HEK293T (cell line): ENCODE measurements at regions not wholly inside any gene's neighbourhood (a gene's known extent, or its start where the extent isn't known, plus 50 kb on each side); places are given as distances from the start of the nearest gene placed in this dataset.

Experiments
- CTCF ChIA-PET: fragments of 350-600 bp; formaldehyde crosslinking; extraction: SDS; loops from one replicate; lab custom pipeline; 2021; ENCODE audit warnings: antibody characterized with exemption, inconsistent platforms; lab: Yijun Ruan, JAX
- POLR2A ChIA-PET: fragments of 350-600 bp; formaldehyde crosslinking; extraction: SDS; loops from one replicate; lab custom pipeline; 2020; ENCODE audit warnings: antibody characterized with exemption, inconsistent platforms; lab: Yijun Ruan, JAX
- DNase-seq: peaks from one replicate; pipeline ENCODE4 v3.0.0; 2012; ENCODE audit warnings: mixed read lengths; ENCODE audit errors: extremely low spot score
- ARNT ChIP-seq: fragments of 450-650 bp; IDR thresholded peaks from 2 replicates; pipeline ENCODE4 v1.6.1; 2017; ENCODE audit warnings: mild to moderate bottlenecking
- BHLHE40 ChIP-seq: fragments of 450-650 bp; IDR thresholded peaks from 2 replicates; pipeline ENCODE4 v1.6.1; 2016; ENCODE audit warnings: mild to moderate bottlenecking, moderate library complexity, borderline replicate concordance
- CTBP1 ChIP-seq: fragments of 450-650 bp; IDR thresholded peaks from 2 replicates; pipeline ENCODE4 v1.6.1; 2016; ENCODE audit warnings: borderline replicate concordance
- ELF4 ChIP-seq: fragments of 450-650 bp; IDR thresholded peaks from 2 replicates; pipeline ENCODE4 v1.6.1; 2017; ENCODE audit warnings: antibody characterized with exemption
- FOXA1 ChIP-seq: fragments of 450-650 bp; IDR thresholded peaks from 2 replicates; pipeline ENCODE4 v1.6.1; 2016; ENCODE audit warnings: mild to moderate bottlenecking
- FOXK2 ChIP-seq: fragments of 450-650 bp; IDR thresholded peaks from 2 replicates; pipeline ENCODE4 v1.6.1; 2016; ENCODE audit warnings: mild to moderate bottlenecking
- FOXM1 ChIP-seq: fragments of 450-650 bp; IDR thresholded peaks from 2 replicates; pipeline ENCODE4 v1.6.1; 2017; ENCODE audit warnings: mild to moderate bottlenecking, borderline replicate concordance
- HDGF ChIP-seq: fragments of 450-650 bp; IDR thresholded peaks from 2 replicates; pipeline ENCODE4 v1.6.1; 2017; ENCODE audit warnings: antibody characterized with exemption, borderline replicate concordance
- L3MBTL2 ChIP-seq: fragments of 450-650 bp; conservative IDR thresholded peaks from 2 replicates; pipeline ENCODE4 v1.6.1; 2016; ENCODE audit warnings: mild to moderate bottlenecking
- LEF1 ChIP-seq: fragments of 450-650 bp; IDR thresholded peaks from 2 replicates; pipeline ENCODE4 v1.6.1; 2017; ENCODE audit warnings: mild to moderate bottlenecking, borderline replicate concordance
- NFRKB ChIP-seq: fragments of 450-650 bp; IDR thresholded peaks from 2 replicates; pipeline ENCODE4 v1.6.1; 2016; ENCODE audit warnings: mild to moderate bottlenecking, moderate library complexity
- SP1 ChIP-seq: fragments of 450-650 bp; IDR thresholded peaks from 2 replicates; pipeline ENCODE4 v1.6.1; 2017
- SUZ12 ChIP-seq: fragments of 450-650 bp; IDR thresholded peaks from 2 replicates; pipeline ENCODE4 v1.6.1; 2016; ENCODE audit warnings: mild to moderate bottlenecking
- TARDBP ChIP-seq: fragments of 450-650 bp; IDR thresholded peaks from 2 replicates; pipeline ENCODE4 v1.6.1; 2016
- ZNF384 ChIP-seq: fragments of 450-650 bp; IDR thresholded peaks from 2 replicates; pipeline ENCODE4 v1.6.1; 2016
- TF ChIP-seq, protein P1 (sequence below): fragments of 450-650 bp; IDR thresholded peaks from 2 replicates; pipeline ENCODE4 v1.6.1; 2016

DNA sequence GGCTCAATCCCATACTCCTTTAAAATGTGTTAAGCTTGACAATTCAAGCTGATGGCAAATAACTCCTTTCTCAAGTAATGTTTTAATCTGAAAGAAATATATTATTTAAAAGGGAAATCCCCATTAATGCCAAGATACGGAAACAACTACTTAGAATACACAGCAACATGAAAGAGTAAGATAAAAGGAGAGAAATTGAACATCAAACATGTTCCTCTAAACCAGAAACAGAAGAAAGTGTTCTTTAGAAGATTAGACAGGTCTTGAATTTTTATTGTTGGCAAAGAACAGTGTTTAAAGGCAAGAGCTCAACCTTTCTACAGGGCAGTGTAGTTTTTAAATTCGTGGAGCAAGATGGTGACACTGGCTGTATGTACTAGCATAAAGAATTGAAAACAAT, 105.8 kb upstream of the NRIP1 start:
- CTCF ChIA-PET, result no interaction called here
- DNase-seq, result no peak

DNA sequence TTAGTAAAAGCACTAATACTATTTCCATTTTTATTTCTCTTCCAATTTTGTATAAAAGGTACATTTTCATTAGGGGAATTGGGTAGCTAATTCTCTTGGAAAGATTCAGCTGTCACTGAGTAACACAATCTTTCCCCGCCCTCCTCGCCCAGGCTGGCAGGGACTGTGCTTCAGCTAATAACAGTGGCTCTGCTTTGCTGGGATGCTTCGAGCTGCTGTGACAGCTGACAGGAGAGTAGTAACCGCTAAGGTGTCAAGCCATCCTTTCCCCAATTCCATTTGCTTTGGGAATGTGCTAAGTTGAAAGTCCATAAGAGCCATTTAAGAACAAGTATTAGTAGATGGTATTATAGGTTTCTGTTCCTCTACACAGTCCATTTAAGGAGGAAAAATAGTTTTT, 106.7 kb upstream of the NRIP1 start:
- no peak for DNase-seq
- POLR2A ChIA-PET, result no interaction called here
- TF ChIP-seq CTBP1 (no peak), BHLHE40 (no peak), LEF1 (no peak), TARDBP (no peak), ZNF384 (no peak), NFRKB (no peak), ELF4 (no peak), ARNT (no peak), SUZ12 (no peak), FOXK2 (no peak), FOXM1 (no peak), HDGF (no peak), SP1 (no peak), FOXA1 (no peak), L3MBTL2 (no peak)
- TF ChIP-seq, protein P1, sequence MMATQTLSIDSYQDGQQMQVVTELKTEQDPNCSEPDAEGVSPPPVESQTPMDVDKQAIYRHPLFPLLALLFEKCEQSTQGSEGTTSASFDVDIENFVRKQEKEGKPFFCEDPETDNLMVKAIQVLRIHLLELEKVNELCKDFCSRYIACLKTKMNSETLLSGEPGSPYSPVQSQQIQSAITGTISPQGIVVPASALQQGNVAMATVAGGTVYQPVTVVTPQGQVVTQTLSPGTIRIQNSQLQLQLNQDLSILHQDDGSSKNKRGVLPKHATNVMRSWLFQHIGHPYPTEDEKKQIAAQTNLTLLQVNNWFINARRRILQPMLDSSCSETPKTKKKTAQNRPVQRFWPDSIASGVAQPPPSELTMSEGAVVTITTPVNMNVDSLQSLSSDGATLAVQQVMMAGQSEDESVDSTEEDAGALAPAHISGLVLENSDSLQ, result no peak
- CTCF ChIA-PET, result no interaction called here

More for the DNA sequence above, 105.8 kb upstream of the NRIP1 start:
- POLR2A ChIA-PET, result no interaction called here
- TF ChIP-seq L3MBTL2 (no peak), TARDBP (no peak), SUZ12 (no peak), HDGF (no peak), SP1 (no peak), ARNT (no peak), CTBP1 (no peak), ELF4 (no peak), FOXM1 (no peak)
- TF ChIP-seq, protein P1, result no peak

DNA sequence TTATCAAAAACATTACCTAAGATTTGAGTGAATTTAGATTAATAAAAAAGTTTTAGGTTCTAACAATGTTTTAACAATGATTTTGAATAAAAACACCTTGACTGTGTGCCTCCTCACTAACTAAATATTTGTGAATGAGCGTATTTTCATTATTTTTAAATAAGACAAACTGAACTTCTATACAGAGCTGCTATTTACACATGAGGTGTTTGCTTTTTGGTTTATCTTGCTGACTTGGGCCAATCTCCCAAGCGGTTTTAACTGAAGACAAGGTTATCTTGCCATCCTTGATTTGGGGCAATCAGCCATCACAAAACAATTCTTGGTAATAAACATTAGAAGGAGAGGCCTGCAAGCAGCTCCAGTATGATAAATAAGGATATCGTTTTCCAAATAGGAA, 108.2 kb upstream of the NRIP1 start:
- CTCF ChIA-PET, result no interaction called here
- POLR2A ChIA-PET, result no interaction called here
- TF ChIP-seq FOXK2, result no peak
- no peak for TF ChIP-seq CTBP1
- no peak for TF ChIP-seq HDGF
- TF ChIP-seq NFRKB, result no peak
- TF ChIP-seq, protein P1, result no peak
- TF ChIP-seq FOXM1, result no peak
- no peak for TF ChIP-seq ELF4
- TF ChIP-seq LEF1, result no peak
- TF ChIP-seq FOXA1, result no peak
- TF ChIP-seq SP1, result no peak
- no peak for TF ChIP-seq ZNF384
- TF ChIP-seq BHLHE40, result no peak
- DNase-seq, result no peak

DNA sequence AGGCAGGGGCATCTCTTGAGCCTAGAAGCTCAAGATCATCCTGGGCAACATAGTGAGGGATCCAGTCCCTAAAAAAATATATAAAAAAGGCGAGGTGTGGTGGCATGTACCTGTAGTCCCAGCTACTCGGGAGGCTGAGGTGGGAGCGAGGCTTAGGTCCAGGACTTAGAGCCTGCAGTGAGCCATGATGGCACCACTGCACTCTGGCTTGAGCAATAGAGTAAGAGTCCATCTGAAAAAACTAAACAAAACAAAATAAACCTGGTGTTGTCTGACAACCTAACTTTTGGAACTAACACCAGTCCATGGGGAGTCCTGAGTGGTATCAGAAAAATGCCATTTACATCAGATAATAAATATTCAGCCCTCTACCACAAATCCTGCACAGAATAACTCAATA, 110.1 kb upstream of the NRIP1 start:
- ChIA-PET POLR2A (no interaction called here), CTCF (no interaction called here)
- no peak for DNase-seq
- TF ChIP-seq FOXA1, result no peak
- TF ChIP-seq TARDBP, result no peak
- no peak for TF ChIP-seq L3MBTL2
- no peak for TF ChIP-seq SP1
- TF ChIP-seq, protein P1, result no peak
- no peak for TF ChIP-seq ELF4
- no peak for TF ChIP-seq NFRKB
- TF ChIP-seq FOXM1, result no peak
- no peak for TF ChIP-seq CTBP1
- TF ChIP-seq ZNF384, result no peak
- TF ChIP-seq SUZ12, result no peak
- no peak for TF ChIP-seq FOXK2
- no peak for TF ChIP-seq LEF1
- no peak for TF ChIP-seq BHLHE40
- no peak for TF ChIP-seq ARNT
- TF ChIP-seq HDGF, result no peak

DNA sequence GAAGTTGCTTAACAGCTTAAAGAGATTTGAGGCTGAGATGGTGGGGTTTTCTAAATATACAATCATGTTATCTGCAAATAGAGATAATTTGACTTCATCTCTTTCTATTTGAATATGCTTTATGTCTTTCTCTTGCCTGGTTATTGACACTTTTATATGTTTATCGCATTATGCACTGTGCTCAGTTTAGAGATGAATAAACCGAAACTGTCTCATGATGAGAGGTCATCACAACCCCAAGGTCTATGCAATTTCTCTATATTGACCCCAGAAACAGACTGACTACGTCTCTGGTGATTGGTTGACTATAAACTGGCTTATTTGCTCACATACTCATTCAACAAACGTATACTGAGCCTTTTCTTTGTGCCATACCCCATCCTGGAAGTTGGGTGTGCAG, 117.9 kb upstream of the NRIP1 start:
- ChIA-PET CTCF (no interaction called here), POLR2A (no interaction called here)
- TF ChIP-seq CTBP1 (no peak), ARNT (no peak), LEF1 (no peak), ZNF384 (no peak), HDGF (no peak), TARDBP (no peak), BHLHE40 (no peak), FOXK2 (no peak), FOXM1 (no peak), FOXA1 (no peak), SP1 (no peak), NFRKB (no peak), ELF4 (no peak), L3MBTL2 (no peak), SUZ12 (no peak)
- TF ChIP-seq, protein P1, result no peak
- no peak for DNase-seq
